NB4 (cell line): ENCODE measurements at regions not wholly inside any gene's neighbourhood (a gene's known extent, or its start where the extent isn't known, plus 50 kb on each side); places are given as distances from the start of the nearest gene placed in this dataset.

Experiments
- POLR2A ChIP-seq: IDR thresholded peaks from 2 replicates; pipeline ENCODE4 v1.6.1; 2011; ENCODE audit warnings: mild to moderate bottlenecking; ENCODE audit not compliant: insufficient read length; ENCODE audit errors: extremely low read depth
- TF ChIP-seq, protein P1 (sequence below): IDR thresholded peaks from one replicate; pipeline ENCODE4 v1.5.1; 2012; ENCODE audit warnings: low read depth, low read length

DNA sequence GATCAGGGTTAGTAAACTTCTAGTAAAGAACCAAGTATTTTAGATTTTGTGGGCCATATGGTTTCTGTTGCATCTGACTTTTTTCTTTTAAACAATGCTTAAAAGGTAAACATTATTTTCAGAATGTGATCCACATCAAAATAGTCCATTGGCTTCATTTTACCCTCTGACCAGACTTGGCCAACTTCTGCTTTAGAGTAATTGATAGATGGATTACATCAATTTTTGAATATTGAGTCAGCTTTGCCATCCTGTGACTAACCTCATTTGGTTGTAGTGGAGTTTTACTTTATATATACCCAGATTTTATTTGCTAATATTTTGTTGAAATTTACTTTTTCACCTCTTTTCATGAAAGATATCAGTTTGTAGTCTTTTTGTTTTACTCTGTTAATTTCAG, 559.8 kb downstream of the TLL1 start:
- TF ChIP-seq, protein P1, sequence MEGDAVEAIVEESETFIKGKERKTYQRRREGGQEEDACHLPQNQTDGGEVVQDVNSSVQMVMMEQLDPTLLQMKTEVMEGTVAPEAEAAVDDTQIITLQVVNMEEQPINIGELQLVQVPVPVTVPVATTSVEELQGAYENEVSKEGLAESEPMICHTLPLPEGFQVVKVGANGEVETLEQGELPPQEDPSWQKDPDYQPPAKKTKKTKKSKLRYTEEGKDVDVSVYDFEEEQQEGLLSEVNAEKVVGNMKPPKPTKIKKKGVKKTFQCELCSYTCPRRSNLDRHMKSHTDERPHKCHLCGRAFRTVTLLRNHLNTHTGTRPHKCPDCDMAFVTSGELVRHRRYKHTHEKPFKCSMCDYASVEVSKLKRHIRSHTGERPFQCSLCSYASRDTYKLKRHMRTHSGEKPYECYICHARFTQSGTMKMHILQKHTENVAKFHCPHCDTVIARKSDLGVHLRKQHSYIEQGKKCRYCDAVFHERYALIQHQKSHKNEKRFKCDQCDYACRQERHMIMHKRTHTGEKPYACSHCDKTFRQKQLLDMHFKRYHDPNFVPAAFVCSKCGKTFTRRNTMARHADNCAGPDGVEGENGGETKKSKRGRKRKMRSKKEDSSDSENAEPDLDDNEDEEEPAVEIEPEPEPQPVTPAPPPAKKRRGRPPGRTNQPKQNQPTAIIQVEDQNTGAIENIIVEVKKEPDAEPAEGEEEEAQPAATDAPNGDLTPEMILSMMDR, result no peak
- TF ChIP-seq POLR2A, result no peak
